ENCODE measurements at regions not wholly inside any gene's neighbourhood (a gene's known extent, or its start where the extent isn't known, plus 50 kb on each side); places are given as distances from the start of the nearest gene placed in this dataset.

DNA sequence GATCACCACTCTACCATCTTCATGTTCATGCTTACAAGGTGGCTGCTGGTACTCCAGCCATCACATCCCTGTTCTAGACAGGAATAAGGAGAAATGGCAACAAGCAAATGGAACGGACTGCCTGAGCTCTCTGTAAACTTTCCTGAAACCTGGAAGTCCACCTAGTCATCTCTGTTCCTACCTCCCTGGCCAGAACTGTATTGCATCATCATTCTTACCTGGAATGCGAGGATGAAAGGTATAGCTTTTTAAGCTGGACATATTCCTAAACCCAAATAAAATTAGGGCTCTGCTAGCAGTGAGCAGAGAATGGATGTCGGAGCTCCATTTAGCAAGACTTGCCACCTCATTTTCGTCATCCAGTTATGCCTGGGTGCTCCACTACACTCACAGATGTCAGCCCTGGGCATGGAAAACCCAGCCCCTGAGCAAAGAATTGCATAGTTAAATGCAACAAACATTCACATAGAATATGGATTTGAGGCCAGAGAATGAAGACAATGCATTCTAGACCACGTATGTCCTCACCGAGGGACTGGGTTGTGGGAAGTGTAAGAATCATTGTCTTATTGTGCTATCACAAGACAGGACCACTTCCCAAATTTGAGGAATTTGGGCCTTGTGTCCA is 214.3 kb upstream of the CDYL start:
- no peak overlapping the region for H3K4me3 ChIP-seq (ENCODE audit: low read depth, low read length)
- DNase-seq (ENCODE audit: low read depth): no peak
- TF ChIP-seq POLR2A (IDR thresholded peaks at IDR 0.05; ENCODE audit: extremely low read depth, insufficient read length) (no peak), MYC (IDR thresholded peaks at IDR 0.05; ENCODE audit: low read depth, low read length) (no peak)
- TF ChIP-seq, protein P1, sequence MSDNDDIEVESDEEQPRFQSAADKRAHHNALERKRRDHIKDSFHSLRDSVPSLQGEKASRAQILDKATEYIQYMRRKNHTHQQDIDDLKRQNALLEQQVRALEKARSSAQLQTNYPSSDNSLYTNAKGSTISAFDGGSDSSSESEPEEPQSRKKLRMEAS (IDR thresholded peaks at IDR 0.05; ENCODE audit: low read depth, low read length): no peak
- TF ChIP-seq, protein P2, sequence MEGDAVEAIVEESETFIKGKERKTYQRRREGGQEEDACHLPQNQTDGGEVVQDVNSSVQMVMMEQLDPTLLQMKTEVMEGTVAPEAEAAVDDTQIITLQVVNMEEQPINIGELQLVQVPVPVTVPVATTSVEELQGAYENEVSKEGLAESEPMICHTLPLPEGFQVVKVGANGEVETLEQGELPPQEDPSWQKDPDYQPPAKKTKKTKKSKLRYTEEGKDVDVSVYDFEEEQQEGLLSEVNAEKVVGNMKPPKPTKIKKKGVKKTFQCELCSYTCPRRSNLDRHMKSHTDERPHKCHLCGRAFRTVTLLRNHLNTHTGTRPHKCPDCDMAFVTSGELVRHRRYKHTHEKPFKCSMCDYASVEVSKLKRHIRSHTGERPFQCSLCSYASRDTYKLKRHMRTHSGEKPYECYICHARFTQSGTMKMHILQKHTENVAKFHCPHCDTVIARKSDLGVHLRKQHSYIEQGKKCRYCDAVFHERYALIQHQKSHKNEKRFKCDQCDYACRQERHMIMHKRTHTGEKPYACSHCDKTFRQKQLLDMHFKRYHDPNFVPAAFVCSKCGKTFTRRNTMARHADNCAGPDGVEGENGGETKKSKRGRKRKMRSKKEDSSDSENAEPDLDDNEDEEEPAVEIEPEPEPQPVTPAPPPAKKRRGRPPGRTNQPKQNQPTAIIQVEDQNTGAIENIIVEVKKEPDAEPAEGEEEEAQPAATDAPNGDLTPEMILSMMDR (IDR thresholded peaks at IDR 0.05; ENCODE audit: low read depth, low read length): no peak

DNA sequence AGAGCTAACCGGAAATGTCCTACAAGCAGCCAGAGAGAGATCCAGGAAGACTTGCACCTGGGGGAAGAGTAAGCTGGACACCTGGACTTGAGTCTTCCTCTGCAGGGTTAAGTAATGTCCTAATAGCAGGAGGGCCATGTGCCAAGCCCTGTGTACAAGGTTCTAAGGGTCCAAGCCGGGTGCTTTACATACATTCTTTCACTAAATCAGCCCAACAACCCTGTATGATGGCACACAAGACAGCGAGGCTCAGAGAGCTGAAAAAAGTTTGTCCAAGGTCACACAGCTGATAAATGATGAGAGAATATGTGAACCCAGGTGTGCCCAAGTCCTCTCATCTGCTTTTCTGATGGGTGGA is 215.1 kb upstream of the CDYL start:
- no peak overlapping the region for H3K4me3 ChIP-seq (ENCODE audit: low read depth, low read length)
- DNase-seq (ENCODE audit: low read depth): no peak
- TF ChIP-seq, protein P2 (IDR thresholded peaks at IDR 0.05; ENCODE audit: low read depth, low read length): no peak
- TF ChIP-seq MYC (IDR thresholded peaks at IDR 0.05; ENCODE audit: low read depth, low read length): no peak
- TF ChIP-seq, protein P1 (IDR thresholded peaks at IDR 0.05; ENCODE audit: low read depth, low read length): no peak
- no peak for TF ChIP-seq POLR2A (IDR thresholded peaks at IDR 0.05; ENCODE audit: extremely low read depth, insufficient read length)

DNA sequence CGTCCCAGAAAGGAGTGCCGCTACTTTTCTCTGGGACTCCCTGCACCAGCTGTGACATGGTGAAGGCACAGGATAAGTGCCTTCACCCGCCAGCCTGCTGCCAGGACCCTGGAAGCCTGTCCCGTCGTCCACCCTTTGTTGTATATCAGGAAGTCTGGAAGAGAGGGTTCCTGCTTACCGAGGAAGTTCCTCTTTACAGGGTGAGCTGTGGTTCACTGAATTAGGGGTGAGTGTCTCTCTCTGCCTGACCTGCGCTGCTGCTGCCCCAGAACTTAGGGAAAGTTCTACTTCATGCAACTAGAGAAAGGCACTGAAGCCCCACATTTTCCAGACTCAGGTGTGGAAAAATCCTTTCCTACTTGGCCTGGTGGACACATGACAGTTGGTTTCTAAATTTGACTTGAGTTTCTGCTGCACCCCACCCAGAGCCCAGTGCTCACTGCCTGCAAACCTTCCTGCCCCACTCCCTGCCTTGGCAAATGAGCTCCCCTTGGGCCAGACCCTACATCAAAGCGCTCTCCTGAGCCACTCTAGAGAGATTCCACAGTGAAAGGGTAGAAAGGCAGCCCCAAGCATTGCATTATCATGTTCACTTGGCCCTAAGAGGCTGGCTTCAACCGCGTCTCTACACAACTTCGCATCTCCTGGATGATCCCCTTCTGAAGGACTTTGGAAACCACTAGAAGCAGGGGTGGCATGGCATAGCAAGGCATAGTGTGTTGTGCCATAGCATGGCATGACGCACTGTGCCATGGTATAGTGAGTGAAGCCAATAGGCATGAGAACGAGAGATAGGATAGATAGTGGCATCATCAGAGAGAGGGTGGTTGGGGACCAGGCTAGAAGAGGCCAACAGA is 215.8 kb upstream of the CDYL start:
- TF ChIP-seq MYC (IDR thresholded peaks at IDR 0.05; ENCODE audit: low read depth, low read length) (no peak), POLR2A (IDR thresholded peaks at IDR 0.05; ENCODE audit: extremely low read depth, insufficient read length) (no peak)
- TF ChIP-seq, protein P1 (IDR thresholded peaks at IDR 0.05; ENCODE audit: low read depth, low read length): no peak
- TF ChIP-seq, protein P2 (IDR thresholded peaks at IDR 0.05; ENCODE audit: low read depth, low read length): no peak
- peak; percentile 47 for DNase-seq (ENCODE audit: low read depth)
- H3K4me3 ChIP-seq (ENCODE audit: low read depth, low read length): no peak overlapping the region

DNA sequence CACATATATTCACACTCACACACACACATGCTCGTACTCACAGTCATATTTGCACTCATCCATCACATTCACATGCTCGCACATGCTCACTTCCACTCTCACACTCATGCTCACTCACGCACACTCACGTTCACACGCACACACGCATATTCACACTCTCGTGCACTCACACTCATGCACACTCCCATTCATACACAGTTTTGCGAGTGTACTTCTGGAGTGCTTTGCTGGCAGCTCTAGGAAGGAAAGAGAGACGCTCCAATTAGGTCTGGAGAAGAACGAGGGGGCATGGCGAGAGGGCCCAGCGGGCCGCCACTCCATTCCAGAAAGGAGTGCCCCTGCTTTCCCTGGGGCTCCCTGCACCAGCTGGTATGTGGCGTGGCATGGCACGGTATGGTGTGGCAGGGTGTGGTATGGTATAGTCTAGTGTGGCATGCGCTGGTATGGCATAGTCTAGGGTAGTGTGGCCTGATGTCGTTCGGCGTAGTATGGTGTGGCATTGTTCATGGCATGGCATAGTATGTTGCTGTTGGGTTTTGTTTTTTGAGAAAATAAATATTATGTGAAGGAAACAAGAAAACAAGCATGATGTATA is 216.8 kb upstream of the CDYL start:
- TF ChIP-seq, protein P2 (IDR thresholded peaks at IDR 0.05; ENCODE audit: low read depth, low read length): no peak
- TF ChIP-seq, protein P1 (IDR thresholded peaks at IDR 0.05; ENCODE audit: low read depth, low read length): no peak
- TF ChIP-seq MYC (IDR thresholded peaks at IDR 0.05; ENCODE audit: low read depth, low read length): no peak
- no peak for TF ChIP-seq POLR2A (IDR thresholded peaks at IDR 0.05; ENCODE audit: extremely low read depth, insufficient read length)
- H3K4me3 ChIP-seq (ENCODE audit: low read depth, low read length): no peak overlapping the region
- no peak for DNase-seq (ENCODE audit: low read depth)

DNA sequence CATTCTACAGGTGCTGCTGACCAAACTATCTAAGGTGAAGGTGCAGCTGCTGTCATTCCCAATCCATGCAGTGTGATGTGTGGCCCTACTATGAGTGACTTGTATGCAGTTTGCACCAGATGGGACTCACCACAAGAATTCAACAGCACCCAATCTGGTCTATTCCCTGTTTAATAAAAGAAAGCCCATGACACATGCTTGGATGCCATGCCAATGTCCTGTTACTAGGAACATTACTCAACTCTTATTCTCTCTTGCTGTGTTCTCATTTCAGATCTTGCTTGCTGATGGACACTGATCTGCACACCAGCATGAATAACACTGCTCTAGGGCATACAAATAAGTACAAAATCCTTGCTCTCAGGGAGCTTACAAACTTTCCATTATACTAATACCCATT is 221.6 kb upstream of the CDYL start:
- TF ChIP-seq, protein P1 (IDR thresholded peaks at IDR 0.05; ENCODE audit: low read depth, low read length): no peak
- TF ChIP-seq POLR2A (IDR thresholded peaks at IDR 0.05; ENCODE audit: extremely low read depth, insufficient read length) (no peak), MYC (IDR thresholded peaks at IDR 0.05; ENCODE audit: low read depth, low read length) (no peak)
- TF ChIP-seq, protein P2 (IDR thresholded peaks at IDR 0.05; ENCODE audit: low read depth, low read length): no peak
- H3K4me3 ChIP-seq (ENCODE audit: low read depth, low read length): no peak overlapping the region
- DNase-seq (ENCODE audit: low read depth): no peak
